ENCODE measurements at regions not wholly inside any gene's neighbourhood (a gene's known extent, or its start where the extent isn't known, plus 50 kb on each side); places are given as distances from the start of the nearest gene placed in this dataset.

- Histone ChIP-seq H3K4me1 (no peaks in the 10 kb centered on the region), H3K27me3 (replicated peaks; ENCODE audit: control insufficient read depth, insufficient read depth, low read length) (no peaks in the 10 kb centered on the region), H3K36me3 (ENCODE audit: control insufficient read depth, insufficient read depth, low read length) (no peaks in the 10 kb centered on the region), H3K4me3 (ENCODE audit: low read depth, low read length) (no peak overlapping the region), H3K9me3 (no peaks in the 10 kb centered on the region)
- ChIA-PET CTCF (no interaction called here), POLR2A (no interaction called here)
- TF ChIP-seq, protein P1, sequence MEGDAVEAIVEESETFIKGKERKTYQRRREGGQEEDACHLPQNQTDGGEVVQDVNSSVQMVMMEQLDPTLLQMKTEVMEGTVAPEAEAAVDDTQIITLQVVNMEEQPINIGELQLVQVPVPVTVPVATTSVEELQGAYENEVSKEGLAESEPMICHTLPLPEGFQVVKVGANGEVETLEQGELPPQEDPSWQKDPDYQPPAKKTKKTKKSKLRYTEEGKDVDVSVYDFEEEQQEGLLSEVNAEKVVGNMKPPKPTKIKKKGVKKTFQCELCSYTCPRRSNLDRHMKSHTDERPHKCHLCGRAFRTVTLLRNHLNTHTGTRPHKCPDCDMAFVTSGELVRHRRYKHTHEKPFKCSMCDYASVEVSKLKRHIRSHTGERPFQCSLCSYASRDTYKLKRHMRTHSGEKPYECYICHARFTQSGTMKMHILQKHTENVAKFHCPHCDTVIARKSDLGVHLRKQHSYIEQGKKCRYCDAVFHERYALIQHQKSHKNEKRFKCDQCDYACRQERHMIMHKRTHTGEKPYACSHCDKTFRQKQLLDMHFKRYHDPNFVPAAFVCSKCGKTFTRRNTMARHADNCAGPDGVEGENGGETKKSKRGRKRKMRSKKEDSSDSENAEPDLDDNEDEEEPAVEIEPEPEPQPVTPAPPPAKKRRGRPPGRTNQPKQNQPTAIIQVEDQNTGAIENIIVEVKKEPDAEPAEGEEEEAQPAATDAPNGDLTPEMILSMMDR (IDR thresholded peaks at IDR 0.05; ENCODE audit: insufficient read depth in 1 of 2, low read depth in 1 of 2, low read length in 1 of 2, severe bottlenecking in 1 of 2, unreplicated experiment in 1 of 2) = no peak
- Mint-ChIP-seq H3K4me1 (ENCODE audit: low read depth, unreplicated experiment) (no peaks in the 10 kb centered on the region), H3K27ac (ENCODE audit: unreplicated experiment) (no peak overlapping the region), H3K27me3 (ENCODE audit: insufficient read depth, unreplicated experiment) (no peaks in the 10 kb centered on the region), H3K36me3 (ENCODE audit: insufficient read depth, unreplicated experiment) (no peaks in the 10 kb centered on the region), H3K9me3 (ENCODE audit: unreplicated experiment) (no peaks in the 10 kb centered on the region), H3K4me3 (ENCODE audit: unreplicated experiment) (no peak overlapping the region)
- no peak for DNase-seq
- BruUV-seq (replicated peaks) = no TSS peak
- intact Hi-C loops (cut with micrococcal nuclease; ENCODE audit: unreplicated experiment) = no loop called here
Measured at GRCh38 chr11:90531001-90531400, 308.2 kb upstream of the CHORDC1 start.

- no peaks in the 10 kb centered on the region for H3K9me3 Mint-ChIP-seq (ENCODE audit: unreplicated experiment)
- intact Hi-C loops (cut with micrococcal nuclease; ENCODE audit: unreplicated experiment) = no loop called here
- CTCF ChIA-PET = no interaction called here
Measured at GRCh38 chr11:90525962-90526361, 303.1 kb upstream of the CHORDC1 start.

GRCh38 chr11:90512846-90513245 is 290.0 kb upstream of the CHORDC1 start:
- H3K27me3 Mint-ChIP-seq (ENCODE audit: insufficient read depth, unreplicated experiment) = peaks cover 3% of the 10 kb centered on the region
- POLR2A ChIA-PET = no interaction called here
- no peak overlapping the region for H3K4me3 Mint-ChIP-seq (ENCODE audit: unreplicated experiment)
- H3K4me3 ChIP-seq (ENCODE audit: low read depth, low read length) = no peak overlapping the region
- CTCF ChIA-PET = no interaction called here
- intact Hi-C loops (cut with micrococcal nuclease; ENCODE audit: unreplicated experiment) = no loop called here
- no peaks in the 10 kb centered on the region for H3K9me3 Mint-ChIP-seq (ENCODE audit: unreplicated experiment)
- no peaks in the 10 kb centered on the region for H3K36me3 Mint-ChIP-seq (ENCODE audit: insufficient read depth, unreplicated experiment)
- no peak for DNase-seq
- no peaks in the 10 kb centered on the region for H3K9me3 ChIP-seq
- no peak overlapping the region for H3K27ac Mint-ChIP-seq (ENCODE audit: unreplicated experiment)
- TF ChIP-seq, protein P1 (IDR thresholded peaks at IDR 0.05; ENCODE audit: insufficient read depth in 1 of 2, low read depth in 1 of 2, low read length in 1 of 2, severe bottlenecking in 1 of 2, unreplicated experiment in 1 of 2) = no peak
- H3K36me3 ChIP-seq (ENCODE audit: control insufficient read depth, insufficient read depth, low read length) = no peaks in the 10 kb centered on the region
- no TSS peak for BruUV-seq (replicated peaks)
- no peaks in the 10 kb centered on the region for H3K4me1 Mint-ChIP-seq (ENCODE audit: low read depth, unreplicated experiment)
- H3K4me1 ChIP-seq = no peaks in the 10 kb centered on the region
- H3K27me3 ChIP-seq (replicated peaks; ENCODE audit: control insufficient read depth, insufficient read depth, low read length) = no peaks in the 10 kb centered on the region

More at GRCh38 chr11:90525962-90526361, 303.1 kb upstream of the CHORDC1 start:
- TF ChIP-seq, protein P1 (IDR thresholded peaks at IDR 0.05; ENCODE audit: insufficient read depth in 1 of 2, low read depth in 1 of 2, low read length in 1 of 2, severe bottlenecking in 1 of 2, unreplicated experiment in 1 of 2) = no peak
- H3K4me3 ChIP-seq (ENCODE audit: low read depth, low read length) = no peak overlapping the region
- H3K27me3 ChIP-seq (replicated peaks; ENCODE audit: control insufficient read depth, insufficient read depth, low read length) = no peaks in the 10 kb centered on the region
- no peaks in the 10 kb centered on the region for H3K36me3 Mint-ChIP-seq (ENCODE audit: insufficient read depth, unreplicated experiment)
- no TSS peak for BruUV-seq (replicated peaks)
- H3K4me1 ChIP-seq = no peaks in the 10 kb centered on the region
- peaks cover 2% of the 10 kb centered on the region for H3K27me3 Mint-ChIP-seq (ENCODE audit: insufficient read depth, unreplicated experiment)
- H3K9me3 ChIP-seq = no peaks in the 10 kb centered on the region
- H3K27ac Mint-ChIP-seq (ENCODE audit: unreplicated experiment) = no peak overlapping the region
- H3K36me3 ChIP-seq (ENCODE audit: control insufficient read depth, insufficient read depth, low read length) = no peaks in the 10 kb centered on the region
- no peaks in the 10 kb centered on the region for H3K4me1 Mint-ChIP-seq (ENCODE audit: low read depth, unreplicated experiment)
- no peak overlapping the region for H3K4me3 Mint-ChIP-seq (ENCODE audit: unreplicated experiment)
- no peak for DNase-seq
- POLR2A ChIA-PET = no interaction called here

All from Caco-2 (cell line).